Breast epithelium (tissue), 4 donors: ENCODE measurements at regions not wholly inside any gene's neighbourhood (a gene's known extent, or its start where the extent isn't known, plus 50 kb on each side); places are given as distances from the start of the nearest gene placed in this dataset.

Experiments used
- DNase-seq, 2 donors: peaks; one replicate each; pipeline ENCODE4 v3.0.0-alpha.2; 2019; ENCODE audit warnings: low spot score in 2 of 2
- H3K27ac ChIP-seq, 2 donors: fragments of 200-600 bp; sonication (generic) in 1 of 2; one replicate each; pipeline ENCODE4 v1.5.1; 2016 to 2019; ENCODE audit warnings: mild to moderate bottlenecking in 1 of 2
- H3K27me3 ChIP-seq, 2 donors: fragments of 200-600 bp; sonication (generic) in 1 of 2; one replicate each; pipeline versions ENCODE4 v1.5.1 to v1.6.0; 2017 to 2019; ENCODE audit warnings: control low read depth in 1 of 2, mild to moderate bottlenecking in 1 of 2
- H3K36me3 ChIP-seq: fragments of 200-600 bp; one replicate; pipeline ENCODE4 v1.5.1; 2019
- H3K4me1 ChIP-seq, 2 donors: fragments of 200-600 bp; sonication (generic); one replicate each; pipeline ENCODE4 v1.5.1; 2016 to 2019; ENCODE audit warnings: control low read depth in 1 of 2
- H3K4me3 ChIP-seq, 3 donors: fragments of 200-600 bp; sonication (generic); 1 replicate in 2 of 3; 2 replicates in 1 of 3; pipeline ENCODE4 v1.5.1; 2016 to 2019; ENCODE audit warnings: mild to moderate bottlenecking in 3 of 3, moderate library complexity in 2 of 3
- H3K9me3 ChIP-seq, 2 donors: fragments of 200-600 bp; sonication (generic) in 1 of 2; one replicate each; pipeline ENCODE4 v1.5.1; 2016 to 2019; ENCODE audit warnings: control low read depth in 1 of 2
- POLR2A ChIP-seq: fragments of 450-650 bp; IDR thresholded peaks from one replicate; pipeline ENCODE4 v1.6.1; 2016; ENCODE audit warnings: antibody characterized with exemption, mild to moderate bottlenecking, moderate library complexity
- POLR2AphosphoS5 ChIP-seq, 3 donors: sonication (generic); formaldehyde crosslinking; IDR thresholded peaks; one replicate each; pipeline ENCODE4 v1.6.1; 2017; ENCODE audit warnings: antibody characterized with exemption in 3 of 3
- intact Hi-C: fragments of 100-400 bp; cut with DNase I; formaldehyde crosslinking; loops from one replicate; pipeline ENCODE4 v1.15.1; 2023; ENCODE audit warnings: low total_unique reads
- TF ChIP-seq, protein P1 (sequence below), 3 donors: fragments of 450-650 bp; IDR thresholded peaks; one replicate each; pipeline ENCODE4 v1.5.1; 2016 to 2017; ENCODE audit warnings: antibody characterized with exemption in 3 of 3, mild to moderate bottlenecking in 3 of 3, moderate library complexity in 3 of 3

- Histone ChIP-seq H3K27me3 (no peaks in the 10 kb centered on the region), H3K4me1 (no peaks in the 10 kb centered on the region), H3K27ac (no peak overlapping the region), H3K9me3 (no peaks in the 10 kb centered on the region), H3K4me3 (no peak overlapping the region), H3K36me3 (no peaks in the 10 kb centered on the region)
- intact Hi-C loops, result no loop called here
- TF ChIP-seq, protein P1, sequence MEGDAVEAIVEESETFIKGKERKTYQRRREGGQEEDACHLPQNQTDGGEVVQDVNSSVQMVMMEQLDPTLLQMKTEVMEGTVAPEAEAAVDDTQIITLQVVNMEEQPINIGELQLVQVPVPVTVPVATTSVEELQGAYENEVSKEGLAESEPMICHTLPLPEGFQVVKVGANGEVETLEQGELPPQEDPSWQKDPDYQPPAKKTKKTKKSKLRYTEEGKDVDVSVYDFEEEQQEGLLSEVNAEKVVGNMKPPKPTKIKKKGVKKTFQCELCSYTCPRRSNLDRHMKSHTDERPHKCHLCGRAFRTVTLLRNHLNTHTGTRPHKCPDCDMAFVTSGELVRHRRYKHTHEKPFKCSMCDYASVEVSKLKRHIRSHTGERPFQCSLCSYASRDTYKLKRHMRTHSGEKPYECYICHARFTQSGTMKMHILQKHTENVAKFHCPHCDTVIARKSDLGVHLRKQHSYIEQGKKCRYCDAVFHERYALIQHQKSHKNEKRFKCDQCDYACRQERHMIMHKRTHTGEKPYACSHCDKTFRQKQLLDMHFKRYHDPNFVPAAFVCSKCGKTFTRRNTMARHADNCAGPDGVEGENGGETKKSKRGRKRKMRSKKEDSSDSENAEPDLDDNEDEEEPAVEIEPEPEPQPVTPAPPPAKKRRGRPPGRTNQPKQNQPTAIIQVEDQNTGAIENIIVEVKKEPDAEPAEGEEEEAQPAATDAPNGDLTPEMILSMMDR (IDR thresholded peaks at IDR 0.05), result no peak
- TF ChIP-seq POLR2A (no peak), POLR2AphosphoS5 (IDR thresholded peaks at IDR 0.05) (no peak)
- DNase-seq, result no peak
These were observed 345.8 kb downstream of the ZNF536 start for GRCh38 chr19:30718014-30718413.

GRCh38 chr19:30717381-30717780 lies 345.2 kb downstream of the ZNF536 start:
- no peaks in the 10 kb centered on the region for H3K36me3 ChIP-seq
- H3K4me3 ChIP-seq, result no peak overlapping the region
- H3K9me3 ChIP-seq, result no peaks in the 10 kb centered on the region
- TF ChIP-seq POLR2AphosphoS5 (IDR thresholded peaks at IDR 0.05), result no peak
- TF ChIP-seq POLR2A, result no peak
- TF ChIP-seq, protein P1 (IDR thresholded peaks at IDR 0.05), result no peak
- H3K27ac ChIP-seq, result no peak overlapping the region
- no peak for DNase-seq
- intact Hi-C loops, result no loop called here
- H3K27me3 ChIP-seq, result no peaks in the 10 kb centered on the region
- no peaks in the 10 kb centered on the region for H3K4me1 ChIP-seq

- H3K9me3 ChIP-seq, result no peaks in the 10 kb centered on the region
- no peak for DNase-seq
- TF ChIP-seq, protein P1 (IDR thresholded peaks at IDR 0.05), result no peak
- TF ChIP-seq POLR2A (no peak), POLR2AphosphoS5 (IDR thresholded peaks at IDR 0.05) (no peak)
- H3K4me3 ChIP-seq, result no peak overlapping the region
- no peak overlapping the region for H3K27ac ChIP-seq
- no peaks in the 10 kb centered on the region for H3K27me3 ChIP-seq
- intact Hi-C loops, result no loop called here
- no peaks in the 10 kb centered on the region for H3K4me1 ChIP-seq
- H3K36me3 ChIP-seq, result no peaks in the 10 kb centered on the region
These were observed 340.5 kb downstream of the ZNF536 start for GRCh38 chr19:30712431-30713337.

GRCh38 chr19:30711826-30712225 lies 339.6 kb downstream of the ZNF536 start:
- TF ChIP-seq POLR2A, result no peak
- no peak overlapping the region for H3K4me3 ChIP-seq
- no peak for DNase-seq
- no peaks in the 10 kb centered on the region for H3K27me3 ChIP-seq
- intact Hi-C loops, result no loop called here
- no peaks in the 10 kb centered on the region for H3K9me3 ChIP-seq
- H3K4me1 ChIP-seq, result no peaks in the 10 kb centered on the region
- H3K27ac ChIP-seq, result no peak overlapping the region
- no peaks in the 10 kb centered on the region for H3K36me3 ChIP-seq

DNA sequence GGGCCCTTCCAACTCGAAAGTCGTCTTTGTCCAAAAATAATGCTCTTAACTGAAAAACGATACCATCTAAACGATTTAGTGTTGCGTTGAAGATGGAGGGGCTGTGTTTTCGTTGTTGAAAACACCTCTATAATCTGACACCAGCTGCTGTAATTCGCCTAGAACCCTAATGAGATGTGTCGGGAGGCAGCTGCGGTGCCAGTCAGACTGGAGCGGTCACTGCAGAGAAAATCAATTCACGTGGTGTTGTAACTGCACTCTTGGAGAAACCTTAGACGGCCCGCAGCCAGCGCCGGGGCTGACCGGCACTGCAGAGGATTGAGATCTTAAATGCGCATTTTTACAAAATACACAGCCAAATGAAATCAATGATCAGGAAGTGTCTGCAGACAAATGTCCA lies 339.1 kb downstream of the ZNF536 start:
- no peaks in the 10 kb centered on the region for H3K27me3 ChIP-seq
- H3K36me3 ChIP-seq, result no peaks in the 10 kb centered on the region
- TF ChIP-seq POLR2AphosphoS5 (IDR thresholded peaks at IDR 0.05) (no peak), POLR2A (no peak)
- TF ChIP-seq, protein P1 (IDR thresholded peaks at IDR 0.05), result no peak
- intact Hi-C loops, result no loop called here
- H3K4me1 ChIP-seq, result no peaks in the 10 kb centered on the region
- no peak overlapping the region for H3K4me3 ChIP-seq
- no peak overlapping the region for H3K27ac ChIP-seq
- DNase-seq, result no peak
- no peaks in the 10 kb centered on the region for H3K9me3 ChIP-seq
